Psoas muscle (tissue), 7 donors: ENCODE measurements at regions not wholly inside any gene's neighbourhood (a gene's known extent, or its start where the extent isn't known, plus 50 kb on each side); places are given as distances from the start of the nearest gene placed in this dataset.

Experiments used
- ATAC-seq, 4 donors: fragments of 200-7000 bp; cut with Tn5 transposase; one replicate each; pipeline ENCODE4 v1.9.1; 2020; ENCODE audit warnings: moderate library complexity in 3 of 4, mild to moderate bottlenecking in 2 of 4
- DNase-seq, 2 donors: peaks; one replicate each; pipeline ENCODE4 v3.0.0-alpha.2; 2020
- H3K27ac ChIP-seq: fragments of 200-600 bp; one replicate; pipeline ENCODE4 v1.8.0; 2022
- H3K27me3 ChIP-seq, 3 donors: fragments of 200-600 bp in 1 of 3; one replicate each; pipeline versions ENCODE4 v1.6.1 to v1.8.0; 2013 to 2022; ENCODE audit warnings: low read length in 2 of 3, mild to moderate bottlenecking in 2 of 3, moderate library complexity in 1 of 3; ENCODE audit not compliant: insufficient read depth in 3 of 3
- H3K36me3 ChIP-seq, 2 donors: fragments of 200-600 bp in 1 of 2; one replicate each; pipeline versions ENCODE4 v1.6.1 to v1.8.0; 2013 to 2022; ENCODE audit warnings: low read depth in 1 of 2, mild to moderate bottlenecking in 1 of 2, moderate library complexity in 1 of 2; ENCODE audit not compliant: insufficient read depth in 1 of 2
- H3K4me1 ChIP-seq: fragments of 200-600 bp; one replicate; pipeline ENCODE4 v1.8.0; 2022
- H3K4me3 ChIP-seq: fragments of 200-600 bp; one replicate; pipeline ENCODE4 v1.8.0; 2022; ENCODE audit warnings: mild to moderate bottlenecking
- H3K9me3 ChIP-seq: fragments of 200-600 bp; one replicate; pipeline ENCODE4 v1.8.0; 2022
- CTCF ChIP-seq: fragments of 200-600 bp; IDR thresholded peaks from one replicate; pipeline ENCODE4 v1.8.0; 2022; ENCODE audit warnings: antibody characterized with exemption
- WGBS, 3 donors: extraction: QIAGEN DNeasy Blood & Tissue Kit; methylation state at CpG; one replicate each; pipeline versions ENCODE4 v1.1.6 to v1.1.7; 2013; 5-methylcytosine and 5-hydroxymethylcytosine counted together
- intact Hi-C, 2 donors: fragments of 100-400 bp; cut with DNase I; formaldehyde crosslinking; loops; one replicate each; pipeline versions ENCODE4 v1.11.0 to v1.14.2; 2022
- donor health status: healthy with polysubstance abuse.
- donor health status: DM: no; HTN: no; CAD: no; lungs with moderate emphysema.
- donor health status: Bipolar disorder and iron deficiency.
- donor health status: healthy.
- donor health status: DM: yes; HTN: yes; CAD: no.
- donor health status: DM: no; HTN: no; CAD: no.
- donor health status: DM: yes; HTN: yes; CAD: no.

DNA sequence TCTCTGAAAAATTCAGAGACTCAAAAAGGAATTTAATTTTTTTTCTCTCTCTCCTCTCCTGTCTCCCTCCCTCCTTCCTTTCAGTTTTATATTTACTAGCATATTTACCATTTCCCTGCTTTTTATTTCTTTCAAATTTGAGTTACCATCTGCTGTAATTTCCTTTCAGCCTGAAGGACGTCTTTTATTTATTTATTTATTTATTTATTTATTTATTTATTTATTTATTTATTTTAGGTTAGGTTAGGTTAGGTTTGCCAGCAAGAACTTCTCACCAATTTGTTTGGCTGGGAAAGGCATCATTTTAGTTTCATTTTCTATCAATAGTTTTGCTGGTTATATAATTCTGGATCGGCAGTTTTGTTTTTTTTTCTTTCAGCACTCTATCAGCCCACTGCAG is 231.7 kb upstream of the ZRANB2 start:
- WGBS, 3 donors, result 47 to 58% (median 47%) methylated on average over 2 of the region's 2 CpGs
- no peaks in the 10 kb centered on the region for H3K4me1 ChIP-seq
- ATAC-seq (no peak), DNase-seq (no peak)
- H3K36me3 ChIP-seq, result no peaks in the 10 kb centered on the region
- H3K27me3 ChIP-seq, result no peaks in the 10 kb centered on the region
- H3K4me3 ChIP-seq, result no peak overlapping the region
- no peak for TF ChIP-seq CTCF
- H3K27ac ChIP-seq, result no peak overlapping the region
- intact Hi-C loops, result no loop called here
- no peaks in the 10 kb centered on the region for H3K9me3 ChIP-seq

- TF ChIP-seq CTCF, result no peak
- H3K4me1 ChIP-seq, result no peaks in the 10 kb centered on the region
- no peaks in the 10 kb centered on the region for H3K27me3 ChIP-seq
- H3K36me3 ChIP-seq, result no peaks in the 10 kb centered on the region
- DNase-seq, result no peak
- H3K27ac ChIP-seq, result no peak overlapping the region
- no peak for ATAC-seq
- 29 to 36% (median 33%) methylated on average over 1 of the region's 1 CpG for WGBS, 3 donors
- intact Hi-C loops, result no loop called here
- no peaks in the 10 kb centered on the region for H3K9me3 ChIP-seq
- no peak overlapping the region for H3K4me3 ChIP-seq
Observed at GRCh38 chr1:71311376-71311775, 230.5 kb upstream of the ZRANB2 start.

- H3K9me3 ChIP-seq, result no peaks in the 10 kb centered on the region
Observed at GRCh38 chr1:71307451-71307850, 226.6 kb upstream of the ZRANB2 start.

GRCh38 chr1:71304125-71304524 is 223.3 kb upstream of the ZRANB2 start:
- H3K27ac ChIP-seq, result no peak overlapping the region
- 42 to 52% (median 48%) methylated on average over 3 of the region's 3 CpGs for WGBS, 3 donors
- H3K9me3 ChIP-seq, result no peaks in the 10 kb centered on the region
- no peaks in the 10 kb centered on the region for H3K27me3 ChIP-seq
- ATAC-seq (no peak), DNase-seq (no peak)
- intact Hi-C loops, result no loop called here
- no peak for TF ChIP-seq CTCF
- no peak overlapping the region for H3K4me3 ChIP-seq
- H3K36me3 ChIP-seq, result no peaks in the 10 kb centered on the region
- H3K4me1 ChIP-seq, result no peaks in the 10 kb centered on the region

More at GRCh38 chr1:71307451-71307850, 226.6 kb upstream of the ZRANB2 start:
- intact Hi-C loops, result no loop called here
- ATAC-seq (no peak), DNase-seq (no peak)
- Histone ChIP-seq H3K27ac (no peak overlapping the region), H3K27me3 (no peaks in the 10 kb centered on the region), H3K4me3 (no peak overlapping the region), H3K36me3 (no peaks in the 10 kb centered on the region), H3K4me1 (no peaks in the 10 kb centered on the region)
- no peak for TF ChIP-seq CTCF

DNA sequence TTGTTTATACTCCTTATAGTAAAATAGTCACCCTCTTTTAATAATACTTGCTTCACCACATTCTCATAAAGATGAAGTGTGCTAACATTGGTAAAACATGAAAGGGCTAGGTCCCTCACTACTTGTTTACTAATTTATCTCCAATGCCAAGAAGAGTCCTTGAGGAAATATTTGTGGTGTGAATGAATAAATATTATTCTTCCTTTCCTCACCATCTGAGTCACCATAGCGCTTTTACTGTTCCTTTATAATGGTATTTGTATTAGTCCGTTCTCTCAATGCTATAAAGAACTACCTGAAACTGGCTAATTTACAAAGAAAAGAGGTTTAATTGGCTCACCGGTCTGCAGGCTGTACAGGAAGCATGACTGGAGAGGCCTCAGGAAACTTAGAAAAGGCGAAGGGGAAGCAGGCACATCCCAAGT is 222.8 kb upstream of the ZRANB2 start:
- intact Hi-C loops, result no loop called here
- Histone ChIP-seq H3K4me1 (no peaks in the 10 kb centered on the region), H3K27ac (no peak overlapping the region), H3K9me3 (no peaks in the 10 kb centered on the region), H3K36me3 (no peaks in the 10 kb centered on the region), H3K27me3 (no peaks in the 10 kb centered on the region), H3K4me3 (no peak overlapping the region)
- DNase-seq (no peak), ATAC-seq (no peak)
- WGBS, 3 donors, result 48 to 69% (median 55%) methylated on average over 4 of the region's 4 CpGs
- no peak for TF ChIP-seq CTCF
